A549 (cell line): ENCODE measurements at regions not wholly inside any gene's neighbourhood (a gene's known extent, or its start where the extent isn't known, plus 50 kb on each side); places are given as distances from the start of the nearest gene placed in this dataset.

Experiments
- JUN ChIP-seq, 2 experiments: fragments of >200 bp; sonication (Bioruptor Twin); formaldehyde crosslinking; IDR thresholded peaks; 2 replicates in 1 of 2; 3 replicates in 1 of 2; pipeline ENCODE4 v1.6.1; 2016 to 2017
- KDM5A ChIP-seq: fragments of 200-600 bp; sonication (generic); IDR thresholded peaks from 2 replicates; pipeline ENCODE4 v1.6.1; 2016; ENCODE audit warnings: antibody characterized with exemption, mild to moderate bottlenecking
- MAFK ChIP-seq: fragments of 450-650 bp; IDR thresholded peaks from 2 replicates; pipeline ENCODE4 v1.6.1; 2014; ENCODE audit not compliant: partially characterized antibody
- RFX5 ChIP-seq: fragments of 450-650 bp; IDR thresholded peaks from 2 replicates; pipeline ENCODE4 v1.7.1; 2014; ENCODE audit warnings: antibody characterized with exemption, mild to moderate bottlenecking, moderate library complexity
- TF ChIP-seq, protein P1 (sequence below): IDR thresholded peaks from 2 replicates; pipeline ENCODE4 v1.6.1; 2012

GRCh38 chr7:95649546-95649945, 53.2 kb upstream of the PDK4 start:
- TF ChIP-seq RFX5 (no peak), MAFK (no peak), JUN (IDR thresholded peaks at IDR 0.05) (no peak), KDM5A (no peak)
- TF ChIP-seq, protein P1, sequence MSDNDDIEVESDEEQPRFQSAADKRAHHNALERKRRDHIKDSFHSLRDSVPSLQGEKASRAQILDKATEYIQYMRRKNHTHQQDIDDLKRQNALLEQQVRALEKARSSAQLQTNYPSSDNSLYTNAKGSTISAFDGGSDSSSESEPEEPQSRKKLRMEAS: no peak
